WTC11 (cell line): ENCODE measurements at regions not wholly inside any gene's neighbourhood (a gene's known extent, or its start where the extent isn't known, plus 50 kb on each side); places are given as distances from the start of the nearest gene placed in this dataset.

Source experiments
- ATAC-seq: fragments of 200-7000 bp; cut with Tn5 transposase; 2 replicates; pipeline ENCODE4 v1.10.0; 2021; ENCODE audit warnings: mild to moderate bottlenecking, moderate library complexity
- CTCF ChIA-PET: fragments of 300-600 bp; sonication (Branson Sonifier 250); formaldehyde crosslinking; loops from one replicate; lab custom pipeline; 2021; ENCODE audit warnings: antibody characterized with exemption; lab: Charles Lee
- POLR2A ChIA-PET: fragments of 350-600 bp; sonication (Branson Sonifier 250); formaldehyde crosslinking; loops from one replicate; lab custom pipeline; 2021; ENCODE audit warnings: antibody characterized with exemption; lab: Charles Lee
- DNase-seq: peaks from one replicate; pipeline ENCODE4 v3.0.0; 2021; ENCODE audit warnings: low spot score
- H3K27ac Mint-ChIP-seq: 2 replicates; pipeline ENCODE4 v1.8.0; 2021; ENCODE audit warnings: mixed read lengths
- H3K27me3 Mint-ChIP-seq: 2 replicates; pipeline ENCODE4 v1.8.0; 2021; ENCODE audit warnings: low read depth, mild to moderate bottlenecking, moderate library complexity, mixed read lengths
- H3K36me3 Mint-ChIP-seq: 2 replicates; pipeline ENCODE4 v1.8.0; 2021; ENCODE audit warnings: mixed read lengths
- H3K4me1 Mint-ChIP-seq: 2 replicates; pipeline ENCODE4 v1.8.0; 2022; ENCODE audit warnings: mixed read lengths
- H3K4me3 Mint-ChIP-seq: 2 replicates; pipeline ENCODE4 v1.8.0; 2021; ENCODE audit warnings: mild to moderate bottlenecking, moderate library complexity, mixed read lengths
- H3K9me3 Mint-ChIP-seq: 2 replicates; pipeline ENCODE4 v1.8.0; 2021; ENCODE audit warnings: mixed read lengths
- CREM ChIP-seq: sonication (generic); formaldehyde crosslinking; IDR thresholded peaks from 2 replicates; pipeline ENCODE4 v1.8.1; 2022; ENCODE audit warnings: mild to moderate bottlenecking, missing genetic modification reagents, moderate library complexity
- EMX1 ChIP-seq: fragments of 250-450 bp; sonication (Bioruptor Pico); IDR thresholded peaks from 2 replicates; pipeline ENCODE4 v1.8.0; 2021; ENCODE audit warnings: mild to moderate bottlenecking
- ESRRA ChIP-seq: sonication (generic); formaldehyde crosslinking; IDR thresholded peaks from 2 replicates; pipeline ENCODE4 v1.8.1; 2022; ENCODE audit warnings: mild to moderate bottlenecking, missing genetic modification reagents, borderline replicate concordance
- GRHL2 ChIP-seq: fragments of 250-450 bp; sonication (Bioruptor Pico); IDR thresholded peaks from 2 replicates; pipeline ENCODE4 v1.8.0; 2022; ENCODE audit warnings: mild to moderate bottlenecking, moderate library complexity; ENCODE audit not compliant: insufficient replicate concordance, severe bottlenecking
- JUN ChIP-seq: sonication (generic); formaldehyde crosslinking; IDR thresholded peaks from 2 replicates; pipeline ENCODE4 v1.8.0; 2023; ENCODE audit warnings: mild to moderate bottlenecking, missing genetic modification reagents
- NR1H2 ChIP-seq: sonication (generic); formaldehyde crosslinking; IDR thresholded peaks from 2 replicates; pipeline ENCODE4 v1.9.0; 2021; ENCODE audit warnings: mild to moderate bottlenecking, moderate library complexity, missing genetic modification reagents
- PRRX2 ChIP-seq: fragments of 250-450 bp; sonication (Bioruptor Pico); IDR thresholded peaks from 2 replicates; pipeline ENCODE4 v1.8.0; 2021; ENCODE audit warnings: mild to moderate bottlenecking
- SP1 ChIP-seq: sonication (generic); formaldehyde crosslinking; conservative IDR thresholded peaks from 2 replicates; pipeline ENCODE4 v1.8.1; 2022; ENCODE audit warnings: missing genetic modification reagents
- TCF7 ChIP-seq: sonication (generic); formaldehyde crosslinking; IDR thresholded peaks from 2 replicates; pipeline ENCODE4 v1.8.0; 2022; ENCODE audit warnings: mild to moderate bottlenecking, low read depth, missing genetic modification reagents, moderate library complexity
- TEAD4 ChIP-seq: sonication (generic); formaldehyde crosslinking; IDR thresholded peaks from 2 replicates; pipeline ENCODE4 v1.8.0; 2022; ENCODE audit warnings: mild to moderate bottlenecking, missing genetic modification reagents
- ZNF138 ChIP-seq: sonication (generic); formaldehyde crosslinking; conservative IDR thresholded peaks from 2 replicates; pipeline ENCODE4 v1.8.1; 2022; ENCODE audit warnings: mild to moderate bottlenecking, moderate library complexity, missing genetic modification reagents
- ZNF232 ChIP-seq: sonication (generic); formaldehyde crosslinking; IDR thresholded peaks from 2 replicates; pipeline ENCODE4 v1.8.0; 2022; ENCODE audit warnings: mild to moderate bottlenecking, missing genetic modification reagents
- ZNF396 ChIP-seq: fragments of 250-450 bp; sonication (Bioruptor Pico); IDR thresholded peaks from 2 replicates; pipeline ENCODE4 v1.8.0; 2021; ENCODE audit warnings: mild to moderate bottlenecking, moderate library complexity, borderline replicate concordance
- TF ChIP-seq, protein P1 (sequence below): sonication (generic); formaldehyde crosslinking; conservative IDR thresholded peaks from 2 replicates; pipeline ENCODE4 v1.8.1; 2022; ENCODE audit warnings: mild to moderate bottlenecking, missing genetic modification reagents
- TF ChIP-seq, protein P2 (sequence below): sonication (generic); formaldehyde crosslinking; IDR thresholded peaks from 2 replicates; pipeline ENCODE4 v1.8.1; 2022; ENCODE audit warnings: mild to moderate bottlenecking, missing genetic modification reagents, moderate library complexity, borderline replicate concordance
- TF ChIP-seq, protein P3 (sequence below): sonication (generic); formaldehyde crosslinking; IDR thresholded peaks from 2 replicates; pipeline ENCODE4 v1.8.1; 2023; ENCODE audit warnings: mild to moderate bottlenecking, moderate library complexity, missing genetic modification reagents
- TF ChIP-seq, protein P4 (sequence below): sonication (generic); formaldehyde crosslinking; IDR thresholded peaks from 2 replicates; pipeline ENCODE4 v1.8.0; 2022; ENCODE audit warnings: mild to moderate bottlenecking, missing genetic modification reagents
- TF ChIP-seq, protein P5 (sequence below): fragments of 250-450 bp; sonication (Bioruptor Pico); IDR thresholded peaks from 2 replicates; pipeline ENCODE4 v1.9.0; 2021; ENCODE audit warnings: mild to moderate bottlenecking, borderline replicate concordance
- TF ChIP-seq, protein P6 (sequence below): fragments of 250-450 bp; sonication (Bioruptor Pico); conservative IDR thresholded peaks from 2 replicates; pipeline ENCODE4 v1.9.0; 2021; ENCODE audit warnings: mild to moderate bottlenecking
- TF ChIP-seq, protein P7 (sequence below): fragments of 250-450 bp; sonication (Bioruptor Pico); IDR thresholded peaks from 2 replicates; pipeline ENCODE4 v1.9.0; 2021; ENCODE audit warnings: mild to moderate bottlenecking

DNA sequence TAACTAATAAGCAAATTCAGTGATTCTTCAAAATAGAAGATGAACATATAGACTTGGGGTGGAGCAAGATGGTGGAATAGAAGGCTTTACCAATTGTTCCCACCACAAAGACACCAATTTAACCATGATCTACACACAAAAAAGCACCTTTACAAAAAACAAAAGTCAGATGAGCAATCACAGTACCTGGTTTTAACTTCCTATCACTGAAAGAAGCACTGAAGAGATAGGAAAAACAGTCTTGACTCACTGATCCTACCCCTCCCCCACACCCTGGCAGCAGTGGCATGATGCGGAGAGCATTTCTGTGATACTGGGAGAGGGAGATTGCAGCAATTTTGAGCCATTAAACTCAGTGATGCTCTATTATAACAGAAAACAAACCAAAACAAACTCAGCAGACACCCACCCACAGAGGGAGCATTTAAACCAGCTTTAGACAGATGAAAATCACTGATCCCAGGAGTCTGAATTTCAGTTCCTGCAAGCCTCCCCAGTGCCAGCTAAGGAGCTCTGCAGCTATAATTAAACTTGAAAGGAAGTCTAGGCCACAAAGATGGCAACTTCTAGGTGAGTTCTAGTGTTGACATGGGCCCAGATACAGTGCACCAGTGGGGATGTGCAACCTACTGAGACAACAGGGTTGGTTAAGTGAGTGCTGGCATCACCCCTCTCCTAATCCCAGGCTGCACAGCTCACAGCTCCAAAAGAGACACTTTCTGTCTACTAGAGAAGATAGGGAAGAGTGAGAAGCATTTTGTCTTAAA is 161.8 kb upstream of the GRIA4 start:
- peaks cover 8% of the 10 kb centered on the region for H3K9me3 Mint-ChIP-seq
- POLR2A ChIA-PET = no interaction called here
- TF ChIP-seq, protein P1, sequence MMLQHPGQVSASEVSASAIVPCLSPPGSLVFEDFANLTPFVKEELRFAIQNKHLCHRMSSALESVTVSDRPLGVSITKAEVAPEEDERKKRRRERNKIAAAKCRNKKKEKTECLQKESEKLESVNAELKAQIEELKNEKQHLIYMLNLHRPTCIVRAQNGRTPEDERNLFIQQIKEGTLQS (CRISPR knock-in tag) = no peak
- no peak for TF ChIP-seq PRRX2 (CRISPR knock-in tag)
- CTCF ChIA-PET = no interaction called here
- peaks cover 4% of the 10 kb centered on the region for H3K4me1 Mint-ChIP-seq
- H3K4me3 Mint-ChIP-seq = no peak overlapping the region
- DNase-seq (no peak), ATAC-seq (no peak)
- no peaks in the 10 kb centered on the region for H3K36me3 Mint-ChIP-seq
- no peak overlapping the region for H3K27ac Mint-ChIP-seq
- no peaks in the 10 kb centered on the region for H3K27me3 Mint-ChIP-seq

DNA sequence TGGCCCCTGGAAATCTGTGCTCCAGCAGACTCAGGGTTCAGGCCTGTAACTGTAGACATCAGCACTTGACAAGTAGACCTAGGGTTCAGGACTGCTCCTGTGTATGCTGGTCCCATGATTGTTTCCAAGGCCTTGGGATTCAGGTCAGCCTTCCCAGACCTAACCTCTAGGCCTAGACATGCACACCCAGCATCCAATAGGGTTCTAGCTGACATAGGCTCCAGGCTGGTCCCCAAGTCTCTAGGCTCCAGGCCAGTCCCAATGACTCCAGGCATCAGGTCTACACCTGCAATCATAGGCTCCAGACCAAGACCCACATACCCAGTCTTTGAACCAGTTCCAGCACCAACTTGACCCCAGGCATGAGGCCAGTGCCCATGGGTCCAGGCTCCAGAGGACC is 166.2 kb upstream of the GRIA4 start:
- POLR2A ChIA-PET = no interaction called here
- H3K27ac Mint-ChIP-seq = no peak overlapping the region
- CTCF ChIA-PET = no interaction called here
- peaks cover 4% of the 10 kb centered on the region for H3K4me1 Mint-ChIP-seq
- DNase-seq (no peak), ATAC-seq (no peak)
- no peaks in the 10 kb centered on the region for H3K27me3 Mint-ChIP-seq
- no peak overlapping the region for H3K4me3 Mint-ChIP-seq
- no peaks in the 10 kb centered on the region for H3K36me3 Mint-ChIP-seq
- H3K9me3 Mint-ChIP-seq = peaks cover 8% of the 10 kb centered on the region
- TF ChIP-seq SP1 (no peak), EMX1 (CRISPR knock-in tag) (no peak), GRHL2 (no peak), CREM (CRISPR knock-in tag) (no peak), ZNF232 (CRISPR knock-in tag) (no peak), ZNF138 (CRISPR knock-in tag) (no peak), ZNF396 (CRISPR knock-in tag) (no peak), ESRRA (CRISPR knock-in tag) (no peak), TEAD4 (CRISPR knock-in tag) (no peak)
- TF ChIP-seq, protein P2, sequence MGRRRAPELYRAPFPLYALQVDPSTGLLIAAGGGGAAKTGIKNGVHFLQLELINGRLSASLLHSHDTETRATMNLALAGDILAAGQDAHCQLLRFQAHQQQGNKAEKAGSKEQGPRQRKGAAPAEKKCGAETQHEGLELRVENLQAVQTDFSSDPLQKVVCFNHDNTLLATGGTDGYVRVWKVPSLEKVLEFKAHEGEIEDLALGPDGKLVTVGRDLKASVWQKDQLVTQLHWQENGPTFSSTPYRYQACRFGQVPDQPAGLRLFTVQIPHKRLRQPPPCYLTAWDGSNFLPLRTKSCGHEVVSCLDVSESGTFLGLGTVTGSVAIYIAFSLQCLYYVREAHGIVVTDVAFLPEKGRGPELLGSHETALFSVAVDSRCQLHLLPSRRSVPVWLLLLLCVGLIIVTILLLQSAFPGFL = no peak

DNA sequence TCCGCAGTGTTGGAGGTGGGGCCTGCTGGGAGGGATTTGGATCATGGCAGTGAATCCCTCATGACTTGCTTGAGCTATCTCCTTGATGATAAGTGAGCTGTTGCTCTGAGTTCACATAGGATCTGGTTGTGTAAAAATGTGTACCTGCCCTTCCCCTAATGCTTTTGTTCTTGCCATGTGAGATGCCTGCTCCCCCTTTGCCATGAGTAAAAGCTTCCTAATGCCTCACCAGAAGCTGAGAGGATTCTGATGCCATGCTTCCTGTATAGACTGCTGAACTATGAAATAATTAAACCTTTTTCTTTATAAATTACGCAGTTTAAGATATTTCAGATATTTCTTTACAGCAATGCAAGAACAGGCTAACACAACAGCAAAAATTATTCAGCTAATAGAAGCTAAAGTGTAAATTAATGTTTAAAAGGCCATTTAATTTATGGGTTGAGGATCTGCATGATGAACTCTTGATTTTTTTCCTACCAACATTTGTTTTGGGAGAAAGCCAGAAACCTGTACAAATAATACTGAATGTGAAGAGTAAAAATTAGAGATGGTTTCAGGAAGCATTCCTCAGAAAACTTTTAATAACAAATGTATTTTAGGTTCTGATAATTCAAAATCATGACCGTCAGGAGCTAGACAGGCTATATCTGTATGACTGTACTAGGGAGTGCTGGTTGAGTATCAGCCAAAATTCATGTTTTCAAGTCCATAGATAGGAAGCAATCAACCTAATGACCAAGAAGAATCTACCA is 177.5 kb upstream of the GRIA4 start:
- CTCF ChIA-PET = no interaction called here
- H3K27ac Mint-ChIP-seq = no peak overlapping the region
- H3K36me3 Mint-ChIP-seq = no peaks in the 10 kb centered on the region
- no peaks in the 10 kb centered on the region for H3K9me3 Mint-ChIP-seq
- H3K4me3 Mint-ChIP-seq = no peak overlapping the region
- H3K4me1 Mint-ChIP-seq = no peaks in the 10 kb centered on the region
- POLR2A ChIA-PET = no interaction called here
- DNase-seq (no peak), ATAC-seq (no peak)
- H3K27me3 Mint-ChIP-seq = no peaks in the 10 kb centered on the region
- TF ChIP-seq TCF7 (CRISPR knock-in tag) (no peak), SP1 (no peak), NR1H2 (no peak), JUN (CRISPR knock-in tag) (no peak)
- TF ChIP-seq, protein P3, sequence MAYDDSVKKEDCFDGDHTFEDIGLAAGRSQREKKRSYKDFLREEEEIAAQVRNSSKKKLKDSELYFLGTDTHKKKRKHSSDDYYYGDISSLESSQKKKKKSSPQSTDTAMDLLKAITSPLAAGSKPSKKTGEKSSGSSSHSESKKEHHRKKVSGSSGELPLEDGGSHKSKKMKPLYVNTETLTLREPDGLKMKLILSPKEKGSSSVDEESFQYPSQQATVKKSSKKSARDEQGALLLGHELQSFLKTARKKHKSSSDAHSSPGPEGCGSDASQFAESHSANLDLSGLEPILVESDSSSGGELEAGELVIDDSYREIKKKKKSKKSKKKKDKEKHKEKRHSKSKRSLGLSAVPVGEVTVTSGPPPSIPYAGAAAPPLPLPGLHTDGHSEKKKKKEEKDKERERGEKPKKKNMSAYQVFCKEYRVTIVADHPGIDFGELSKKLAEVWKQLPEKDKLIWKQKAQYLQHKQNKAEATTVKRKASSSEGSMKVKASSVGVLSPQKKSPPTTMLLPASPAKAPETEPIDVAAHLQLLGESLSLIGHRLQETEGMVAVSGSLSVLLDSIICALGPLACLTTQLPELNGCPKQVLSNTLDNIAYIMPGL = no peak
- TF ChIP-seq, protein P4, sequence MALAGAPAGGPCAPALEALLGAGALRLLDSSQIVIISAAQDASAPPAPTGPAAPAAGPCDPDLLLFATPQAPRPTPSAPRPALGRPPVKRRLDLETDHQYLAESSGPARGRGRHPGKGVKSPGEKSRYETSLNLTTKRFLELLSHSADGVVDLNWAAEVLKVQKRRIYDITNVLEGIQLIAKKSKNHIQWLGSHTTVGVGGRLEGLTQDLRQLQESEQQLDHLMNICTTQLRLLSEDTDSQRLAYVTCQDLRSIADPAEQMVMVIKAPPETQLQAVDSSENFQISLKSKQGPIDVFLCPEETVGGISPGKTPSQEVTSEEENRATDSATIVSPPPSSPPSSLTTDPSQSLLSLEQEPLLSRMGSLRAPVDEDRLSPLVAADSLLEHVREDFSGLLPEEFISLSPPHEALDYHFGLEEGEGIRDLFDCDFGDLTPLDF = no peak
- TF ChIP-seq, protein P5, sequence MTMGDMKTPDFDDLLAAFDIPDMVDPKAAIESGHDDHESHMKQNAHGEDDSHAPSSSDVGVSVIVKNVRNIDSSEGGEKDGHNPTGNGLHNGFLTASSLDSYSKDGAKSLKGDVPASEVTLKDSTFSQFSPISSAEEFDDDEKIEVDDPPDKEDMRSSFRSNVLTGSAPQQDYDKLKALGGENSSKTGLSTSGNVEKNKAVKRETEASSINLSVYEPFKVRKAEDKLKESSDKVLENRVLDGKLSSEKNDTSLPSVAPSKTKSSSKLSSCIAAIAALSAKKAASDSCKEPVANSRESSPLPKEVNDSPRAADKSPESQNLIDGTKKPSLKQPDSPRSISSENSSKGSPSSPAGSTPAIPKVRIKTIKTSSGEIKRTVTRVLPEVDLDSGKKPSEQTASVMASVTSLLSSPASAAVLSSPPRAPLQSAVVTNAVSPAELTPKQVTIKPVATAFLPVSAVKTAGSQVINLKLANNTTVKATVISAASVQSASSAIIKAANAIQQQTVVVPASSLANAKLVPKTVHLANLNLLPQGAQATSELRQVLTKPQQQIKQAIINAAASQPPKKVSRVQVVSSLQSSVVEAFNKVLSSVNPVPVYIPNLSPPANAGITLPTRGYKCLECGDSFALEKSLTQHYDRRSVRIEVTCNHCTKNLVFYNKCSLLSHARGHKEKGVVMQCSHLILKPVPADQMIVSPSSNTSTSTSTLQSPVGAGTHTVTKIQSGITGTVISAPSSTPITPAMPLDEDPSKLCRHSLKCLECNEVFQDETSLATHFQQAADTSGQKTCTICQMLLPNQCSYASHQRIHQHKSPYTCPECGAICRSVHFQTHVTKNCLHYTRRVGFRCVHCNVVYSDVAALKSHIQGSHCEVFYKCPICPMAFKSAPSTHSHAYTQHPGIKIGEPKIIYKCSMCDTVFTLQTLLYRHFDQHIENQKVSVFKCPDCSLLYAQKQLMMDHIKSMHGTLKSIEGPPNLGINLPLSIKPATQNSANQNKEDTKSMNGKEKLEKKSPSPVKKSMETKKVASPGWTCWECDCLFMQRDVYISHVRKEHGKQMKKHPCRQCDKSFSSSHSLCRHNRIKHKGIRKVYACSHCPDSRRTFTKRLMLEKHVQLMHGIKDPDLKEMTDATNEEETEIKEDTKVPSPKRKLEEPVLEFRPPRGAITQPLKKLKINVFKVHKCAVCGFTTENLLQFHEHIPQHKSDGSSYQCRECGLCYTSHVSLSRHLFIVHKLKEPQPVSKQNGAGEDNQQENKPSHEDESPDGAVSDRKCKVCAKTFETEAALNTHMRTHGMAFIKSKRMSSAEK (CRISPR knock-in tag) = no peak
- TF ChIP-seq, protein P6, sequence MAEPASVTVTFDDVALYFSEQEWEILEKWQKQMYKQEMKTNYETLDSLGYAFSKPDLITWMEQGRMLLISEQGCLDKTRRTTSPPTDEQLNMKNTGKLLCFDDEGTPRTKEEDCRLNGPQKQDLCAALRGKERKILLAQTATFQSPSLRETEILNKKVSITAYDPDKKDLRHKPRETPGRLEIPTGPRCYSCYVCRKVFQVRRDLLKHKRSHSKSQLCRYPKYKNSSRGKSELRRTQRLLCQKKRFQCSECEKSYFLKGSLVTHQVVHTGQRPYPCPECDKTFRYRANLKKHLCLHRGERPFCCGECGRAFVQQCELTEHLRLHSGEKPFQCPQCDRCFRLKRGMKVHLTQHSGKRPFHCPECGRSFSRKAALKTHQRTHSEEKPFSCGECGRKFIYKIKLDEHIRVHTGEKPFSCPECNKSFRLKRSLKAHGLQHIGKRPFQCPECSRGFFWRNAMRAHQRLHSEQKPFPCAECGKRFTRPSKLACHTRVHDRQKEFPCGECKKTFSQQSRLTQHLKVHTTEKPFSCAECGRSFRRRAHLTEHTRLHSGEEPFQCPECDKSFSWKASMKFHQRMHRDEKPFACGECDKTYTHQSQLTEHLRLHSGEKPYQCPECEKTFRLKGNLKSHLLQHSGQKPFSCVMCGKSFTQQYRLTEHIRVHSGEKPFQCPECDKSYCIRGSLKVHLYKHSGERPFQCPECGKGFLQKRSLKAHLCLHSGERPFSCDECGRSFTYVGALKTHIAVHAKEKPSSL = no peak
- TF ChIP-seq, protein P7, sequence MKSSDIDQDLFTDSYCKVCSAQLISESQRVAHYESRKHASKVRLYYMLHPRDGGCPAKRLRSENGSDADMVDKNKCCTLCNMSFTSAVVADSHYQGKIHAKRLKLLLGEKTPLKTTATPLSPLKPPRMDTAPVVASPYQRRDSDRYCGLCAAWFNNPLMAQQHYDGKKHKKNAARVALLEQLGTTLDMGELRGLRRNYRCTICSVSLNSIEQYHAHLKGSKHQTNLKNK = no peak
